ENCODE measurements at regions not wholly inside any gene's neighbourhood (a gene's known extent, or its start where the extent isn't known, plus 50 kb on each side); places are given as distances from the start of the nearest gene placed in this dataset.

DNA sequence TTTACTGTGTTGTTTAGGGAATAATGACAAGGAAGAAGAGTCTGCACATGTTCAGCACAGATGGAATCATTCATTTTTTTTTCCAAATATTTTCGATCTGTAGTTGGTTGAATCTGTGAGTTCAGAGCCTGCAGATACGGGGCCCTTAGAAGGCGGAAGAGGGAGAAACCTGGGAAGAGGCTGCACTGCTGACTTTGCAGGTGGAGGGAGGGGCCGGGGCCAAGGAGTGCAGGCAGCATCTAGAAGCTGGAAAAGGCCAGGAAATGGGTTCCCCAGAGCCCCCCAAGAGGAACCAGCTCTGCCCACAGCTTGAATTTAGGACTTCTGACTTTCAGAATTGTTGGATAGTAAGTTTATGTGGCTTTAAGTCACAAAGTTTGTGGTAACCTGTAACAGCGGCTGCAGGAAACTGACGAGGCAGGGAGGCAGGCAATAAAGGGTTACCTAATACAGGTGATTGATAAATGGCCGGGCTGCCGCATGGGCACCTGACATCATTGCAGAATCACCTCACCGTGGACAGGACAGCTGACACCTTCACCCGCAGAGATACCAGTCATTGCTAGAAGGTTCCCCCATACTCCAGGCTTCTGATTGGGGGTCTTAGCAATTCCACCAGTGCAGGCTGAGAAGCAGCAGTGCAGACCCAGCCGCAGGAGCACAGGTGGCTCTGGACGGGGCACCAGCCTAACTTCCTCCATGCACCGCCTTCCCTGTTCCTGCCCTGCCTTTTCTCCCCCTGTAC is 181.3 kb downstream of the IRF8 start:
- DNase-seq (ENCODE audit: low read depth), result no peak
- TF ChIP-seq, protein P1, sequence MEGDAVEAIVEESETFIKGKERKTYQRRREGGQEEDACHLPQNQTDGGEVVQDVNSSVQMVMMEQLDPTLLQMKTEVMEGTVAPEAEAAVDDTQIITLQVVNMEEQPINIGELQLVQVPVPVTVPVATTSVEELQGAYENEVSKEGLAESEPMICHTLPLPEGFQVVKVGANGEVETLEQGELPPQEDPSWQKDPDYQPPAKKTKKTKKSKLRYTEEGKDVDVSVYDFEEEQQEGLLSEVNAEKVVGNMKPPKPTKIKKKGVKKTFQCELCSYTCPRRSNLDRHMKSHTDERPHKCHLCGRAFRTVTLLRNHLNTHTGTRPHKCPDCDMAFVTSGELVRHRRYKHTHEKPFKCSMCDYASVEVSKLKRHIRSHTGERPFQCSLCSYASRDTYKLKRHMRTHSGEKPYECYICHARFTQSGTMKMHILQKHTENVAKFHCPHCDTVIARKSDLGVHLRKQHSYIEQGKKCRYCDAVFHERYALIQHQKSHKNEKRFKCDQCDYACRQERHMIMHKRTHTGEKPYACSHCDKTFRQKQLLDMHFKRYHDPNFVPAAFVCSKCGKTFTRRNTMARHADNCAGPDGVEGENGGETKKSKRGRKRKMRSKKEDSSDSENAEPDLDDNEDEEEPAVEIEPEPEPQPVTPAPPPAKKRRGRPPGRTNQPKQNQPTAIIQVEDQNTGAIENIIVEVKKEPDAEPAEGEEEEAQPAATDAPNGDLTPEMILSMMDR (IDR thresholded peaks at IDR 0.05; ENCODE audit: control insufficient read depth, extremely low read depth, insufficient read depth), result no peak
- no peak overlapping the region for H3K4me3 ChIP-seq (ENCODE audit: low read depth, low read length)

DNA sequence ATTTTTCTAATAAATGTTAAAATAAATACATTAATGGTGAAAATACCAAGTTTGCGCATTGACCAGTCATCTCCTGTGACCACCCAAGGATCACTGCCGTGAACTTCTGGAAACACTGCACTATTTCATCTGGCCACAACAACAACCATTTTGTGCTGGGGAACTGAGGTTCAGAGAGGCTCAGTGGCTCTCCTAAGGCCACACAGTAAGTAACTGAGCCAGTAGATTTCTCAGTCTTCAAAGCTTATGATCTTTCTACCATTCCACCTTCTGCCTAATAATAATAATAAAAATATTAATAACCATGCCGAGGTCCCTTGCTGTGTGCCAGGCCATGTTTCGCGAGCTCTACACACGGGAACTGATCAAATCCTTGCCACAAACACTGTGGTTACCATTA is 182.0 kb downstream of the IRF8 start:
- no peak for DNase-seq (ENCODE audit: low read depth)
- TF ChIP-seq, protein P1 (IDR thresholded peaks at IDR 0.05; ENCODE audit: control insufficient read depth, extremely low read depth, insufficient read depth), result no peak
- no peak overlapping the region for H3K4me3 ChIP-seq (ENCODE audit: low read depth, low read length)

DNA sequence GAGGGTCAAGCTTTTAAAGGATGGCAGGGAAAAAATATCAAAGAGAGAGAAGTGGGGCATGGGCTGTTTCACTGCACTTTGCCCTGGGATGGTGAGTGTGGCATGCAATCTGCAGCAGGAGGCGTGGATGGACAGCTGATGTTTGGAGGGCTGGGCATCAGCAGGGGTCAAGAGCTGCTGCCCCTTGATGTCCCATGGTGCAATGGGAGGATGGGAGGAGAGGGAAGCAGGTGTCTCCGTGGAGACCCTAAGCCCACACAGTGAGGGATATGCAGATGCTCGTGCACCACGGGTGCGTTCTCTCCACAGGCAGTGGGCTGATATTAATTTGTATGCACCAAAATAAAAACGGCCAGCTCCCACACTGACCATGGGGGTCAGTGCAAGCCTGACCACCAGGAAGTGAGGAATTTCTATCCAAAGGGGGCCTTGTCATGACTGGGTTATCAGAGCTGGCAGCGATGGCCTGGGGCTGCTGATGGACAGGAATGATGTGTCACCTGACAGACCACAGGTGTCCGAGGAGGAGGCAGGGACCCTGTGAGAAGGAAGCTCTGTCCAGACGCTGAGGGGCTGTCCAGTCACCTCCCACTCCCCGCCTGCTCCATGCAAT is 183.6 kb downstream of the IRF8 start:
- DNase-seq (ENCODE audit: low read depth), result no peak
- TF ChIP-seq, protein P1 (IDR thresholded peaks at IDR 0.05; ENCODE audit: control insufficient read depth, extremely low read depth, insufficient read depth), result no peak
- no peak overlapping the region for H3K4me3 ChIP-seq (ENCODE audit: low read depth, low read length)

DNA sequence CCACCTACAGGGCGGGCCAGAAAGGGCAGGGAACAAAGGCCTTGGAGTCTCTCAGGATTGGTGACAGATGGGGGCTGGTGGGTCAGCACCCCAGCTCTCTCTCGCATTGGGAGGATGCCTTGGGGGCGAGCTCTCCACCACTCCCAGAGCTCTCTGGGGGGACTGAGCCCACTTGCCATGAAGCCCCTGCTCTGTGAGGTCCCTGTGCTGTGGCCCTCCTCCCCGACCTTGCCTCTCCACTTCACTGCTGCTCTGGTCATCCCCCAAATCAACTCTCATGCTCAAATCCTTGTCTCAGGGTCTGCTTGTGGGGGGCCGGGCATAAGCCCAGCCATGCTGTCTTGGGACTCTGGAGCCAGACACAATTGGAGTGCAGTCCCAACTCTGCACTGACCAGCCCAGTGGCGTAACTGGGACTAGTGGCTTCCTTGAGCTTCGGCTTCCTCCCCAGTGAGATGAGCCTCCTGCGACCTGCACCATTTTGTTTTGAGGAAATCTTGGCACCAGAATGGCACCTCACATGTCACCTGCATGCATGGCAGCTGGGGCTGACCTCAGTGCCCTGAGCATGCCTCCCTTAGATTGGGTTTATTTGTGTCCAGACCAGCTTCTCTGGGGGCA is 184.5 kb downstream of the IRF8 start:
- no peak overlapping the region for H3K4me3 ChIP-seq (ENCODE audit: low read depth, low read length)
- TF ChIP-seq, protein P1 (IDR thresholded peaks at IDR 0.05; ENCODE audit: control insufficient read depth, extremely low read depth, insufficient read depth), result no peak
- no peak for DNase-seq (ENCODE audit: low read depth)

DNA sequence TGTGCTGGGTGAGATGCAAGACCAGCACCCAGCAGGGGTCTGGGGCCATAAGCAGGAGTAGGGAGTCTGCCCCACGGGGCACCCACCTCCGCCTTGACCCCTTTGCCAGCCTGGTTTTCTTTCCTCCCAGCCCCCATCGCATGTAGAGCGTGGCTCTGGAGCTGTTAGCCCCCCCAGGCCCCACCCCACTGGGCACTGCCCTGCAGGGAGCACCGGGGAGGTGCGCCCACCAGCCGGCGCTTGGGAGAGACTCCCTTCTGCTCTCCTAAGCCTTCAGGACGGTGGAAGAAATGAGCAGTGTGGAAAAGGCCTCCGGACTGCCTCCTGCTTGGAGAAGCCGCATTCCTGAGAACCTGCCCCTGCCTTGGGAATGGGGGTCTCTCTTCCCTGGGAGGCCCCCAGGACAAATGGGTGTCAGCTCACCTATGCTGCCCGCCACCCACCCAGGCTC is 186.2 kb downstream of the IRF8 start:
- no peak overlapping the region for H3K4me3 ChIP-seq (ENCODE audit: low read depth, low read length)
- DNase-seq (ENCODE audit: low read depth), result no peak
- TF ChIP-seq, protein P1 (IDR thresholded peaks at IDR 0.05; ENCODE audit: control insufficient read depth, extremely low read depth, insufficient read depth), result no peak

DNA sequence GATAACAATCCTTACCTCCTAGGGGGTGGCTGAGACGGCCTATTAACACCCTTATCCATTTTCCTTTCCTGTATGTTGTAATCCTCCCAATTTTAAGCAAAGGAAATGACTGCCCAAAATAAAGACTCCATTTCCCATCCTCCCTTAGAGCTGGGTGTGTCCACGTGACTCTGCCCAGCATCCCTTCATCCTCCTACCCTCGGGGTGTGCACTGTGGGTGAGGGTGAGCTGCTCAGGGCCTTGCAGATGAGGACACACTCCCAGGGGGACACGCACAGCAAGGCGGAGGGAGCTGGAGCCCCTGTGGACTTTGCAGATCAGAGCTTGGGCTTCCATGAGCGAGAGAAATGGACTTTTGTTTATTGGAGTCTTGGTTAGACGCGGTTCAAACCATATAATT is 186.8 kb downstream of the IRF8 start:
- H3K4me3 ChIP-seq (ENCODE audit: low read depth, low read length), result no peak overlapping the region
- TF ChIP-seq, protein P1 (IDR thresholded peaks at IDR 0.05; ENCODE audit: control insufficient read depth, extremely low read depth, insufficient read depth), result no peak
- no peak for DNase-seq (ENCODE audit: low read depth)
